ENCODE measurements at regions not wholly inside any gene's neighbourhood (a gene's known extent, or its start where the extent isn't known, plus 50 kb on each side); places are given as distances from the start of the nearest gene placed in this dataset.
A peak's percentile ranks its signal among the peaks of the same experiment; 100 is the strongest.
"Not testable (repeated sequence)": the region's sequence is repeated elsewhere in the genome, so short reads cannot be mapped to it uniquely, and the experiment has no call there.

GRCh38 chr6:131336596-131336995 is 201.3 kb downstream of the AKAP7 start:
- ATAC-seq: no peak

GRCh38 chr6:131346896-131347295 is 211.6 kb downstream of the AKAP7 start:
- ATAC-seq: peak; percentile 33
- DNase-seq; intact Hi-C loops (cut with DNase I); H3K4me3 ChIP-seq; H3K4me1 ChIP-seq; H3K27ac ChIP-seq; H3K27me3 ChIP-seq; H3K36me3 ChIP-seq; H3K9me3 ChIP-seq: not testable (repeated sequence)

More at GRCh38 chr6:131336596-131336995, 201.3 kb downstream of the AKAP7 start:
- no peaks in the 10 kb centered on the region for H3K27me3 ChIP-seq
- H3K4me3 ChIP-seq: no peak overlapping the region
- intact Hi-C loops (cut with DNase I): no loop called here
- H3K27ac ChIP-seq: no peak overlapping the region
- TF ChIP-seq CTCF (IDR thresholded peaks at IDR 0.05): no peak
- H3K9me3 ChIP-seq: no peaks in the 10 kb centered on the region
- peaks cover 0 to 3% of the 10 kb centered on the region in 2 donors for H3K4me1 ChIP-seq
- no peak for DNase-seq
- H3K36me3 ChIP-seq: no peaks in the 10 kb centered on the region

- Histone ChIP-seq H3K9me3 (no peaks in the 10 kb centered on the region), H3K27me3 (no peaks in the 10 kb centered on the region), H3K4me3 (no peak overlapping the region), H3K36me3 (no peaks in the 10 kb centered on the region), H3K27ac (no peak overlapping the region), H3K4me1 (no peaks in the 10 kb centered on the region)
- TF ChIP-seq CTCF (IDR thresholded peaks at IDR 0.05): no peak
- DNase-seq (no peak), ATAC-seq (no peak)
- intact Hi-C loops (cut with DNase I): no loop called here
Measured at GRCh38 chr6:131348572-131348971, 213.3 kb downstream of the AKAP7 start.

GRCh38 chr6:131349199-131349598 is 213.9 kb downstream of the AKAP7 start:
- H3K27me3 ChIP-seq: no peaks in the 10 kb centered on the region
- no peak overlapping the region for H3K27ac ChIP-seq
- H3K36me3 ChIP-seq: no peaks in the 10 kb centered on the region
- intact Hi-C loops (cut with DNase I): no loop called here
- no peaks in the 10 kb centered on the region for H3K9me3 ChIP-seq
- H3K4me1 ChIP-seq: no peaks in the 10 kb centered on the region
- DNase-seq (no peak), ATAC-seq (no peak)
- TF ChIP-seq CTCF (IDR thresholded peaks at IDR 0.05): no peak
- no peak overlapping the region for H3K4me3 ChIP-seq

GRCh38 chr6:131353106-131353505 is 217.8 kb downstream of the AKAP7 start:
- Histone ChIP-seq H3K27ac (no peak overlapping the region), H3K27me3 (no peaks in the 10 kb centered on the region), H3K9me3 (no peaks in the 10 kb centered on the region), H3K36me3 (no peaks in the 10 kb centered on the region), H3K4me1 (no peaks in the 10 kb centered on the region), H3K4me3 (no peak overlapping the region)
- TF ChIP-seq CTCF (IDR thresholded peaks at IDR 0.05): no peak
- no peak for ATAC-seq
- DNase-seq: no peak
- intact Hi-C loops (cut with DNase I): no loop called here

- ATAC-seq (no peak), DNase-seq (no peak)
- Histone ChIP-seq H3K9me3 (no peaks in the 10 kb centered on the region), H3K4me1 (no peaks in the 10 kb centered on the region), H3K36me3 (no peaks in the 10 kb centered on the region), H3K27me3 (no peaks in the 10 kb centered on the region), H3K27ac (no peak overlapping the region), H3K4me3 (no peak overlapping the region)
- intact Hi-C loops (cut with DNase I): no loop called here
- TF ChIP-seq CTCF (IDR thresholded peaks at IDR 0.05): no peak
Measured at GRCh38 chr6:131353876-131354275, 218.6 kb downstream of the AKAP7 start.
